Right forelimb (tissue), 1 donor: ENCODE measurements at regions not wholly inside any gene's neighbourhood (a gene's known extent, or its start where the extent isn't known, plus 50 kb on each side); places are given as distances from the start of the nearest gene placed in this dataset.
A peak's percentile ranks its signal among the peaks of the same experiment; 100 is the strongest.

Experiments used
- DNase-seq: peaks from one replicate; pipeline ENCODE4 v3.0.0-alpha.2; 2018

- DNase-seq, result no peak
Measured at GRCh38 chr17:69605571-69605970, 191.1 kb downstream of the MAP2K6 start.

GRCh38 chr17:69606142-69606800, 191.8 kb downstream of the MAP2K6 start:
- no peak for DNase-seq

- DNase-seq, result peak; percentile 70
Measured at GRCh38 chr17:69607162-69607834, 192.8 kb downstream of the MAP2K6 start.

GRCh38 chr17:69608141-69608540, 193.6 kb downstream of the MAP2K6 start:
- no peak for DNase-seq

GRCh38 chr17:69608808-69609472, 194.4 kb downstream of the MAP2K6 start:
- DNase-seq, result no peak

GRCh38 chr17:69609473-69610305, 195.2 kb downstream of the MAP2K6 start:
- DNase-seq, result no peak

GRCh38 chr17:69620363-69620762, 205.9 kb downstream of the MAP2K6 start:
- no peak for DNase-seq

- no peak for DNase-seq
Measured at GRCh38 chr17:69625474-69625873, 211.0 kb downstream of the MAP2K6 start.

- no peak for DNase-seq
Measured at GRCh38 chr17:69630056-69630635, 215.6 kb downstream of the MAP2K6 start.

- no peak for DNase-seq
Measured at GRCh38 chr17:69634844-69635243, 220.3 kb downstream of the MAP2K6 start.

GRCh38 chr17:69637446-69638156, 223.1 kb downstream of the MAP2K6 start:
- no peak for DNase-seq

- DNase-seq, result no peak
Measured at GRCh38 chr17:69639096-69639495, 224.6 kb downstream of the MAP2K6 start.

GRCh38 chr17:69640073-69640472, 225.6 kb downstream of the MAP2K6 start:
- no peak for DNase-seq

GRCh38 chr17:69643686-69644085, 229.2 kb downstream of the MAP2K6 start:
- DNase-seq, result no peak

- no peak for DNase-seq
Measured at GRCh38 chr17:69646729-69647128, 232.2 kb downstream of the MAP2K6 start.

- no peak for DNase-seq
Measured at GRCh38 chr17:69650881-69651280, 236.4 kb downstream of the MAP2K6 start.

- DNase-seq, result no peak
Measured at GRCh38 chr17:69651921-69652320, 237.4 kb downstream of the MAP2K6 start.

- DNase-seq, result no peak
Measured at GRCh38 chr17:69654981-69655855, 240.7 kb downstream of the MAP2K6 start.

- no peak for DNase-seq
Measured at GRCh38 chr17:69655902-69656301, 241.4 kb downstream of the MAP2K6 start.

GRCh38 chr17:69669441-69670178, 255.1 kb downstream of the MAP2K6 start:
- DNase-seq, result no peak
